ENCODE measurements at regions not wholly inside any gene's neighbourhood (a gene's known extent, or its start where the extent isn't known, plus 50 kb on each side); places are given as distances from the start of the nearest gene placed in this dataset.

DNA sequence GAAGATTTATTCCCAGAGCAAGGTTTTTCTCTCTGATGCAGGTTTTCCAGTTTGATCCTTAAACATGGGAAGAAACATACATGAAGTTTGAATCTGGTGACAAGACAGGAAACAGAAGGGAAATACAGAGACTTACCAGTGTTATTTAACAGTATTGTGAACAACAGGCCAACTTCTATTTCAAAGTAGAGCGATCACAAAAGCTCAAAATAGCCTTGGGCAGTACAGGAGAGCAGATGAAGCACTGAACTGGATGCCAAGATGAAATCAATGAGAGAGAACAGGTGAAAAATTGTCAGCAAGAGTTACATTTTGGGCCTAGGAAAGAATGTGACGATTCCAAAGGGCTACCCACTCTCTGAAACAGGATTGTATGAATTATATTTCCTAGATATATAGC is 114.8 kb upstream of the PTPRK start:
- BruUV-seq (replicated peaks), result no TSS peak
- TF ChIP-seq, protein P1, sequence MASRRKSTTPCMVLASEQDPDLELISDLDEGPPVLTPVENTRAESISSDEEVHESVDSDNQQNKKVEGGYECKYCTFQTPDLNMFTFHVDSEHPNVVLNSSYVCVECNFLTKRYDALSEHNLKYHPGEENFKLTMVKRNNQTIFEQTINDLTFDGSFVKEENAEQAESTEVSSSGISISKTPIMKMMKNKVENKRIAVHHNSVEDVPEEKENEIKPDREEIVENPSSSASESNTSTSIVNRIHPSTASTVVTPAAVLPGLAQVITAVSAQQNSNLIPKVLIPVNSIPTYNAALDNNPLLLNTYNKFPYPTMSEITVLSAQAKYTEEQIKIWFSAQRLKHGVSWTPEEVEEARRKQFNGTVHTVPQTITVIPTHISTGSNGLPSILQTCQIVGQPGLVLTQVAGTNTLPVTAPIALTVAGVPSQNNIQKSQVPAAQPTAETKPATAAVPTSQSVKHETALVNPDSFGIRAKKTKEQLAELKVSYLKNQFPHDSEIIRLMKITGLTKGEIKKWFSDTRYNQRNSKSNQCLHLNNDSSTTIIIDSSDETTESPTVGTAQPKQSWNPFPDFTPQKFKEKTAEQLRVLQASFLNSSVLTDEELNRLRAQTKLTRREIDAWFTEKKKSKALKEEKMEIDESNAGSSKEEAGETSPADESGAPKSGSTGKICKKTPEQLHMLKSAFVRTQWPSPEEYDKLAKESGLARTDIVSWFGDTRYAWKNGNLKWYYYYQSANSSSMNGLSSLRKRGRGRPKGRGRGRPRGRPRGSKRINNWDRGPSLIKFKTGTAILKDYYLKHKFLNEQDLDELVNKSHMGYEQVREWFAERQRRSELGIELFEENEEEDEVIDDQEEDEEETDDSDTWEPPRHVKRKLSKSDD (conservative IDR thresholded peaks at IDR 0.05; ENCODE audit: low read length), result no peak
- no peak for TF ChIP-seq NRF1 (conservative IDR thresholded peaks at IDR 0.05 in 1 of 2, IDR thresholded peaks at IDR 0.05 in 1 of 2)
- no peak for TF ChIP-seq MEF2D (tag; conservative IDR thresholded peaks at IDR 0.05; ENCODE audit: low read depth)
- TF ChIP-seq DMBX1 (CRISPR knock-in tag; IDR thresholded peaks at IDR 0.05; ENCODE audit: borderline replicate concordance), result no peak
- no peak for TF ChIP-seq FOXM1 (IDR thresholded peaks at IDR 0.05; ENCODE audit: low read depth)
- no peak for TF ChIP-seq FOXM1 (CRISPR knock-in tag; IDR thresholded peaks at IDR 0.05; ENCODE audit: low read depth)
- no peak for TF ChIP-seq TEAD2 (tag; IDR thresholded peaks at IDR 0.05)
- no peak for TF ChIP-seq ELK3 (CRISPR knock-in tag; IDR thresholded peaks at IDR 0.05)
- TF ChIP-seq HDGF (IDR thresholded peaks at IDR 0.05), result no peak
- no peak for TF ChIP-seq NFIX (CRISPR knock-in tag; IDR thresholded peaks at IDR 0.05; ENCODE audit: low read depth)
- TF ChIP-seq NR1H2 (CRISPR knock-in tag; IDR thresholded peaks at IDR 0.05), result no peak

More for the DNA sequence above, 114.8 kb upstream of the PTPRK start:
- DNase-seq (ENCODE audit: extremely low read depth in 1 of 4, low spot score in 3 of 4), result no peak
- no peak for ATAC-seq
- Histone ChIP-seq H3K4me3 (no peak overlapping the region), H3K9me3 (replicated peaks; ENCODE audit: control insufficient read depth, insufficient read depth, low read depth, low read length) (peaks cover 3% of the 10 kb centered on the region; the same call in 1 of the 2 replicates), H4K20me1 (replicated peaks; ENCODE audit: control insufficient read depth, insufficient read depth, low read length) (no peaks in the 10 kb centered on the region), H3K27me3 (ENCODE audit: control insufficient read depth in 2 of 2, insufficient read depth in 2 of 2, low read length in 2 of 2) (no peaks in the 10 kb centered on the region), H2AFZ (ENCODE audit: low read depth, low read length) (no peak overlapping the region), H3K79me2 (ENCODE audit: control insufficient read depth, insufficient read depth, low read length) (no peaks in the 10 kb centered on the region), H3K4me2 (ENCODE audit: insufficient read depth, low read length) (no peak overlapping the region), H3K4me1 (replicated peaks in 1 of 2; ENCODE audit: control insufficient read depth in 2 of 2, insufficient read depth in 2 of 2, low read length in 2 of 2) (no peaks in the 10 kb centered on the region), H3K36me3 (ENCODE audit: control insufficient read depth, insufficient read depth, low read length) (no peaks in the 10 kb centered on the region), H3K9me1 (ENCODE audit: control insufficient read depth, insufficient read depth, low read length) (no peaks in the 10 kb centered on the region), H3K9ac (ENCODE audit: insufficient read depth in 1 of 2, low read depth in 2 of 2, low read length in 2 of 2) (no peak overlapping the region), H3K27ac (ENCODE audit: extremely low read depth, low read depth, low read length) (no peak overlapping the region)
- POLR2A ChIA-PET, result no interaction called here
- intact Hi-C loops (cut with micrococcal nuclease), result no loop called here
- CTCF ChIA-PET (ENCODE audit: low intra/inter-chr PET ratio), result no interaction called here
- WGBS (ENCODE audit: insufficient coverage, low coverage, missing lambda C conversion rate), result 0% methylated on average over 2 of the region's 2 CpGs
- no peak for FAIRE-seq
- in situ Hi-C loops (cut with MboI), result no loop called here
